IPS-15b (cell line): ENCODE measurements at regions not wholly inside any gene's neighbourhood (a gene's known extent, or its start where the extent isn't known, plus 50 kb on each side); places are given as distances from the start of the nearest gene placed in this dataset.

ENCODE experiments used
- H3K27me3 ChIP-seq: one replicate; pipeline ENCODE4 v1.6.1; 2013; ENCODE audit warnings: low read length; ENCODE audit not compliant: control insufficient read depth, insufficient read depth
- H3K36me3 ChIP-seq: one replicate; pipeline ENCODE4 v1.6.1; 2013; ENCODE audit warnings: low read length; ENCODE audit not compliant: control insufficient read depth, insufficient read depth
- H3K4me1 ChIP-seq: one replicate; pipeline ENCODE4 v1.6.1; 2013; ENCODE audit warnings: mild to moderate bottlenecking, low read length; ENCODE audit not compliant: control insufficient read depth, insufficient read depth
- H3K4me3 ChIP-seq: one replicate; pipeline ENCODE4 v1.5.1; 2013; ENCODE audit warnings: low read depth, low read length
- H3K9ac ChIP-seq: one replicate; pipeline ENCODE4 v1.6.1; 2013; ENCODE audit warnings: low read depth, mild to moderate bottlenecking, low read length
- H3K9me3 ChIP-seq: one replicate; pipeline ENCODE4 v1.6.1; 2013; ENCODE audit warnings: mild to moderate bottlenecking, low read length; ENCODE audit not compliant: control insufficient read depth, insufficient read depth

- Histone ChIP-seq H3K27me3 (peaks cover 3% of the 10 kb centered on the region), H3K4me1 (no peaks in the 10 kb centered on the region), H3K4me3 (no peak overlapping the region), H3K36me3 (no peaks in the 10 kb centered on the region), H3K9ac (no peak overlapping the region), H3K9me3 (no peaks in the 10 kb centered on the region)
Observed at GRCh38 chr18:21998486-21998885, 170.9 kb upstream of the GATA6 start.

- H3K9ac ChIP-seq = no peak overlapping the region
- no peak overlapping the region for H3K4me3 ChIP-seq
- no peaks in the 10 kb centered on the region for H3K36me3 ChIP-seq
- no peaks in the 10 kb centered on the region for H3K4me1 ChIP-seq
- H3K9me3 ChIP-seq = no peaks in the 10 kb centered on the region
- H3K27me3 ChIP-seq = no peaks in the 10 kb centered on the region
Observed at GRCh38 chr18:22001912-22002487, 167.4 kb upstream of the GATA6 start.

GRCh38 chr18:22005191-22005841, 164.1 kb upstream of the GATA6 start:
- H3K36me3 ChIP-seq = no peaks in the 10 kb centered on the region
- no peaks in the 10 kb centered on the region for H3K4me1 ChIP-seq
- H3K9ac ChIP-seq = no peak overlapping the region
- H3K4me3 ChIP-seq = no peak overlapping the region
- no peaks in the 10 kb centered on the region for H3K27me3 ChIP-seq
- H3K9me3 ChIP-seq = no peaks in the 10 kb centered on the region

GRCh38 chr18:22006458-22006857, 162.9 kb upstream of the GATA6 start:
- Histone ChIP-seq H3K9ac (no peak overlapping the region), H3K36me3 (no peaks in the 10 kb centered on the region), H3K4me1 (no peaks in the 10 kb centered on the region)

GRCh38 chr18:22009242-22009641, 160.1 kb upstream of the GATA6 start:
- Histone ChIP-seq H3K9me3 (no peaks in the 10 kb centered on the region), H3K36me3 (no peaks in the 10 kb centered on the region), H3K4me1 (no peaks in the 10 kb centered on the region), H3K27me3 (no peaks in the 10 kb centered on the region), H3K4me3 (no peak overlapping the region), H3K9ac (no peak overlapping the region)

More at GRCh38 chr18:22006458-22006857, 162.9 kb upstream of the GATA6 start:
- H3K4me3 ChIP-seq = no peak overlapping the region
- no peaks in the 10 kb centered on the region for H3K27me3 ChIP-seq
- no peaks in the 10 kb centered on the region for H3K9me3 ChIP-seq

- no peaks in the 10 kb centered on the region for H3K27me3 ChIP-seq
- H3K4me1 ChIP-seq = no peaks in the 10 kb centered on the region
Observed at GRCh38 chr18:22013993-22014392, 155.4 kb upstream of the GATA6 start.

GRCh38 chr18:22015156-22015555, 154.2 kb upstream of the GATA6 start:
- Histone ChIP-seq H3K27me3 (no peaks in the 10 kb centered on the region), H3K4me1 (no peaks in the 10 kb centered on the region), H3K9ac (no peak overlapping the region), H3K9me3 (no peaks in the 10 kb centered on the region), H3K36me3 (no peaks in the 10 kb centered on the region), H3K4me3 (no peak overlapping the region)

More at GRCh38 chr18:22013993-22014392, 155.4 kb upstream of the GATA6 start:
- H3K4me3 ChIP-seq = no peak overlapping the region
- H3K36me3 ChIP-seq = no peaks in the 10 kb centered on the region
- H3K9me3 ChIP-seq = no peaks in the 10 kb centered on the region
- no peak overlapping the region for H3K9ac ChIP-seq

GRCh38 chr18:22018366-22018765, 151.0 kb upstream of the GATA6 start:
- no peak overlapping the region for H3K4me3 ChIP-seq
- H3K9ac ChIP-seq = no peak overlapping the region
- no peaks in the 10 kb centered on the region for H3K27me3 ChIP-seq
- no peaks in the 10 kb centered on the region for H3K9me3 ChIP-seq
- no peaks in the 10 kb centered on the region for H3K4me1 ChIP-seq
- no peaks in the 10 kb centered on the region for H3K36me3 ChIP-seq

- no peaks in the 10 kb centered on the region for H3K4me1 ChIP-seq
- no peaks in the 10 kb centered on the region for H3K9me3 ChIP-seq
Observed at GRCh38 chr18:22019193-22019592, 150.2 kb upstream of the GATA6 start.

GRCh38 chr18:22020127-22020866, 149.1 kb upstream of the GATA6 start:
- Histone ChIP-seq H3K4me3 (no peak overlapping the region), H3K27me3 (no peaks in the 10 kb centered on the region), H3K36me3 (no peaks in the 10 kb centered on the region), H3K9me3 (no peaks in the 10 kb centered on the region), H3K9ac (no peak overlapping the region), H3K4me1 (no peaks in the 10 kb centered on the region)

More at GRCh38 chr18:22019193-22019592, 150.2 kb upstream of the GATA6 start:
- Histone ChIP-seq H3K4me3 (no peak overlapping the region), H3K36me3 (no peaks in the 10 kb centered on the region), H3K27me3 (no peaks in the 10 kb centered on the region), H3K9ac (no peak overlapping the region)

GRCh38 chr18:22020867-22021370, 148.5 kb upstream of the GATA6 start:
- Histone ChIP-seq H3K9me3 (no peaks in the 10 kb centered on the region), H3K4me3 (no peak overlapping the region), H3K36me3 (no peaks in the 10 kb centered on the region), H3K27me3 (no peaks in the 10 kb centered on the region), H3K9ac (no peak overlapping the region), H3K4me1 (no peaks in the 10 kb centered on the region)

GRCh38 chr18:22021701-22022100, 147.7 kb upstream of the GATA6 start:
- no peaks in the 10 kb centered on the region for H3K9me3 ChIP-seq
- H3K27me3 ChIP-seq = no peaks in the 10 kb centered on the region
- no peaks in the 10 kb centered on the region for H3K4me1 ChIP-seq
- no peak overlapping the region for H3K4me3 ChIP-seq
- H3K36me3 ChIP-seq = no peaks in the 10 kb centered on the region
- H3K9ac ChIP-seq = no peak overlapping the region
